ENCODE measurements at regions not wholly inside any gene's neighbourhood (a gene's known extent, or its start where the extent isn't known, plus 50 kb on each side); places are given as distances from the start of the nearest gene placed in this dataset.

DNA sequence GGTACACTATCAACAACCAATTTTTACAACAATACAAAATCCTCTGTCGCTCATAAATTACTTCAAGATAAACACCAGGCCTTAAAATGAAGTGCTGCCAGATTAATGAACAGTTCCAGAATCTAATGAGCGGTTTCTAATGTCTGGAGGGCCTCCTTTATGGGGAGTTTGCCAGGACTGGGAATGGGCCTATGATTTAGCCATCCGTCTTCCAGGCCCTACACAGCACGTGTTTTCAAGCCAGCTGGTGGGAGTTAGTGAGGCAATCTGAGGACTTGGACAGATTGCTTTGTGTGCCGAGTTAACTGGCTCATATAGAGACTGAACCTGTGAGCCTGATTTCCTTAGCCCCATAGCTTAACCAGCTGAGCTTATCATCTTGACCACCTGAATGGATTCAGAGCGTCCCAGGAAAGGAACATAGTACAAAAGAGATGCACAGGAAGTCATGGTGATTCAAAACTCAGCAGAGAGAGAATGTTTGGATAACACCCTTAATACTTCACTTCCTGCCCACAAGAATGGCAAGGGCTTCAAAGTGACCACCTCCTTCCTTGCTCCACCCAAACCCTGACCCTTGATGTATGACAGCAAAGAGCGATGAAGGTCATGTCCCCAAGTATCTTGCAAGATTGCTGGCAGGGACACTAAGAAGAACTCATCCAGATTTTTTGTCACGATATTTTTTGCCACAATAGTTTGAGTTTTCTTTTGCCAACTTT, 143.5 kb downstream of the SLC30A10 start:
- FAIRE-seq (no peak), DNase-seq (ENCODE audit: low read depth, low spot score) (no peak), ATAC-seq (no peak)
- no TSS peak for BruUV-seq (replicated peaks)
- no peak overlapping the region for H3K4me2 ChIP-seq (ENCODE audit: control insufficient read depth, insufficient read depth)
- no peak overlapping the region for H2AFZ ChIP-seq (ENCODE audit: control insufficient read depth, low read depth, low read length)
- no peaks in the 10 kb centered on the region for H4K20me1 ChIP-seq (ENCODE audit: control insufficient read depth, insufficient read depth)
- no peaks in the 10 kb centered on the region; a peak in 2 of 4 replicates for H3K27me3 ChIP-seq (replicated peaks in 1 of 2; ENCODE audit: control insufficient read depth in 2 of 2, insufficient read depth in 2 of 2, low read length in 1 of 2)
- no peaks in the 10 kb centered on the region for H3K36me3 ChIP-seq (ENCODE audit: control insufficient read depth in 2 of 2, insufficient read depth in 2 of 2, low read length in 1 of 2)
- no peak overlapping the region for H3K9ac ChIP-seq (ENCODE audit: control insufficient read depth, insufficient read depth, low read length)
- H3K4me1 ChIP-seq (ENCODE audit: control insufficient read depth, insufficient read depth, low read length) = no peaks in the 10 kb centered on the region
- no peaks in the 10 kb centered on the region; the same call in 2 of the 3 replicates for H3K9me3 ChIP-seq (replicated peaks; ENCODE audit: control insufficient read depth, insufficient read depth, low read length)
- H3K27ac ChIP-seq (ENCODE audit: control insufficient read depth, insufficient read depth) = no peak overlapping the region
- ChIA-PET POLR2A (no interaction called here), RAD21 (ENCODE audit: unreplicated experiment) (no interaction called here), SMC1A (ENCODE audit: uncharacterized antibody, unreplicated experiment) (no interaction called here), CTCF (no interaction called here)
- H3K4me3 ChIP-seq = no peak overlapping the region
- TF ChIP-seq FOXM1 (IDR thresholded peaks at IDR 0.05; ENCODE audit: low read depth, low read length) = no peak
- TF ChIP-seq BCL11A (IDR thresholded peaks at IDR 0.05; ENCODE audit: low read depth, low read length) = no peak
- TF ChIP-seq SMARCA5 (IDR thresholded peaks at IDR 0.05) = no peak
- no peak for TF ChIP-seq ZSCAN29 (IDR thresholded peaks at IDR 0.05)
- no peak for TF ChIP-seq SMC3 (IDR thresholded peaks at IDR 0.05; ENCODE audit: borderline replicate concordance, low read length)
- no peak for TF ChIP-seq ZNF592 (IDR thresholded peaks at IDR 0.05)
- TF ChIP-seq RAD51 (IDR thresholded peaks at IDR 0.05) = no peak
- TF ChIP-seq CBX3 (IDR thresholded peaks at IDR 0.05; ENCODE audit: borderline replicate concordance, low read depth) = no peak
- TF ChIP-seq NFYA (IDR thresholded peaks at IDR 0.05; ENCODE audit: borderline replicate concordance, low read depth, low read length) = no peak
- no peak for TF ChIP-seq PAX8 (IDR thresholded peaks at IDR 0.05)
- no peak for TF ChIP-seq CEBPZ (IDR thresholded peaks at IDR 0.05; ENCODE audit: low read depth, low read length)
- TF ChIP-seq ZNF207 (IDR thresholded peaks at IDR 0.05; ENCODE audit: borderline replicate concordance) = no peak
- no peak for TF ChIP-seq GABPA (IDR thresholded peaks at IDR 0.05; ENCODE audit: low read depth)
- TF ChIP-seq WRNIP1 (IDR thresholded peaks at IDR 0.05; ENCODE audit: borderline replicate concordance, low read depth, low read length) = no peak
- intact Hi-C loops (cut with micrococcal nuclease; ENCODE audit: unreplicated experiment) (no loop called here), in situ Hi-C loops (cut with MboI) (no loop called here)
- 20% methylated on average over 8 of the region's 8 CpGs for WGBS (ENCODE audit: insufficient coverage, insufficient replicate concordance, low lambda C conversion rate, missing lambda C conversion rate)
- no peaks in the 10 kb centered on the region for H3K79me2 ChIP-seq (ENCODE audit: control insufficient read depth, insufficient read depth, low read length)

All from GM12878 (cell line).